GM21825 (cell line): ENCODE measurements at regions not wholly inside any gene's neighbourhood (a gene's known extent, or its start where the extent isn't known, plus 50 kb on each side); places are given as distances from the start of the nearest gene placed in this dataset.
"Not testable (repeated sequence)": the region's sequence is repeated elsewhere in the genome, so short reads cannot be mapped to it uniquely, and the experiment has no call there.

Source experiments
- ATAC-seq: cut with Tn5 transposase; IDR thresholded peaks from one replicate; pipeline ENCODE4 v1.9.1; 2021; ENCODE audit warnings: mild to moderate bottlenecking, moderate library complexity; ENCODE audit not compliant: unreplicated experiment

GRCh38 chr4:53885668-53886067, 178.7 kb downstream of the CHIC2 start:
- no peak for ATAC-seq

GRCh38 chr4:53877096-53877495, 187.3 kb downstream of the CHIC2 start:
- not testable (repeated sequence) for ATAC-seq

- no peak for ATAC-seq
Measured at GRCh38 chr4:53866055-53866454, 198.3 kb downstream of the CHIC2 start.

- ATAC-seq: no peak
Measured at GRCh38 chr4:53865054-53865453, 199.4 kb downstream of the CHIC2 start.

- no peak for ATAC-seq
Measured at GRCh38 chr4:53863736-53864365, 200.6 kb downstream of the CHIC2 start.

- no peak for ATAC-seq
Measured at GRCh38 chr4:53863158-53863557, 201.2 kb downstream of the CHIC2 start.

GRCh38 chr4:53861856-53862610, 202.4 kb downstream of the CHIC2 start:
- ATAC-seq: no peak

- ATAC-seq: no peak
Measured at GRCh38 chr4:53859305-53859704, 205.1 kb downstream of the CHIC2 start.

- ATAC-seq: no peak
Measured at GRCh38 chr4:53858744-53859143, 205.7 kb downstream of the CHIC2 start.

GRCh38 chr4:53855581-53856250, 208.7 kb downstream of the CHIC2 start:
- no peak for ATAC-seq

- no peak for ATAC-seq
Measured at GRCh38 chr4:53854991-53855568, 209.3 kb downstream of the CHIC2 start.

GRCh38 chr4:53852343-53852742, 212.1 kb downstream of the CHIC2 start:
- ATAC-seq: no peak

- ATAC-seq: no peak
Measured at GRCh38 chr4:53847965-53848364, 216.4 kb downstream of the CHIC2 start.

GRCh38 chr4:53844551-53844950, 219.9 kb downstream of the CHIC2 start:
- ATAC-seq: no peak

GRCh38 chr4:53844133-53844532, 220.3 kb downstream of the CHIC2 start:
- no peak for ATAC-seq

GRCh38 chr4:53841711-53842110, 222.7 kb downstream of the CHIC2 start:
- no peak for ATAC-seq

- no peak for ATAC-seq
Measured at GRCh38 chr4:53840643-53841042, 223.8 kb downstream of the CHIC2 start.

GRCh38 chr4:53833302-53834003, 231.0 kb downstream of the CHIC2 start:
- ATAC-seq: not testable (repeated sequence)

- ATAC-seq: no peak
Measured at GRCh38 chr4:53832549-53832948, 231.9 kb downstream of the CHIC2 start.

GRCh38 chr4:53830511-53830910, 233.9 kb downstream of the CHIC2 start:
- no peak for ATAC-seq
